WTC11 (cell line): ENCODE measurements at regions not wholly inside any gene's neighbourhood (a gene's known extent, or its start where the extent isn't known, plus 50 kb on each side); places are given as distances from the start of the nearest gene placed in this dataset.

Source experiments
- ATAC-seq: fragments of 200-7000 bp; cut with Tn5 transposase; 2 replicates; pipeline ENCODE4 v1.10.0; 2021; ENCODE audit warnings: mild to moderate bottlenecking, moderate library complexity
- CTCF ChIA-PET: fragments of 300-600 bp; sonication (Branson Sonifier 250); formaldehyde crosslinking; loops from one replicate; lab custom pipeline; 2021; ENCODE audit warnings: antibody characterized with exemption; lab: Charles Lee
- POLR2A ChIA-PET: fragments of 350-600 bp; sonication (Branson Sonifier 250); formaldehyde crosslinking; loops from one replicate; lab custom pipeline; 2021; ENCODE audit warnings: antibody characterized with exemption; lab: Charles Lee
- DNase-seq: peaks from one replicate; pipeline ENCODE4 v3.0.0; 2021; ENCODE audit warnings: low spot score
- H3K27ac Mint-ChIP-seq: 2 replicates; pipeline ENCODE4 v1.8.0; 2021; ENCODE audit warnings: mixed read lengths
- H3K27me3 Mint-ChIP-seq: 2 replicates; pipeline ENCODE4 v1.8.0; 2021; ENCODE audit warnings: low read depth, mild to moderate bottlenecking, moderate library complexity, mixed read lengths
- H3K36me3 Mint-ChIP-seq: 2 replicates; pipeline ENCODE4 v1.8.0; 2021; ENCODE audit warnings: mixed read lengths
- H3K4me1 Mint-ChIP-seq: 2 replicates; pipeline ENCODE4 v1.8.0; 2022; ENCODE audit warnings: mixed read lengths
- H3K4me3 Mint-ChIP-seq: 2 replicates; pipeline ENCODE4 v1.8.0; 2021; ENCODE audit warnings: mild to moderate bottlenecking, moderate library complexity, mixed read lengths
- H3K9me3 Mint-ChIP-seq: 2 replicates; pipeline ENCODE4 v1.8.0; 2021; ENCODE audit warnings: mixed read lengths
- ETV6 ChIP-seq: sonication (generic); formaldehyde crosslinking; IDR thresholded peaks from 2 replicates; pipeline ENCODE4 v1.8.1; 2022; ENCODE audit warnings: mild to moderate bottlenecking, missing genetic modification reagents
- FOXK1 ChIP-seq: sonication (generic); formaldehyde crosslinking; IDR thresholded peaks from 2 replicates; pipeline ENCODE4 v1.8.0; 2022; ENCODE audit warnings: mild to moderate bottlenecking, moderate library complexity, missing genetic modification reagents
- MYBL2 ChIP-seq: sonication (generic); formaldehyde crosslinking; IDR thresholded peaks from 2 replicates; pipeline ENCODE4 v1.8.1; 2023; ENCODE audit warnings: mild to moderate bottlenecking, moderate library complexity, missing genetic modification reagents
- ZBTB21 ChIP-seq: sonication (generic); formaldehyde crosslinking; IDR thresholded peaks from 2 replicates; pipeline ENCODE4 v1.8.1; 2023; ENCODE audit warnings: mild to moderate bottlenecking, missing genetic modification reagents, borderline replicate concordance
- ZNF263 ChIP-seq: sonication (generic); formaldehyde crosslinking; IDR thresholded peaks from 2 replicates; pipeline ENCODE4 v1.8.1; 2022; ENCODE audit warnings: low read depth, mild to moderate bottlenecking, moderate library complexity, missing genetic modification reagents
- ZNF671 ChIP-seq: fragments of 250-450 bp; sonication (Bioruptor Pico); IDR thresholded peaks from 2 replicates; pipeline ENCODE4 v1.8.0; 2021; ENCODE audit warnings: mild to moderate bottlenecking
- TF ChIP-seq, protein P1 (sequence below): fragments of 200-600 bp; IDR thresholded peaks from 2 replicates; pipeline ENCODE4 v1.8.0; 2022; ENCODE audit warnings: antibody characterized with exemption
- TF ChIP-seq, protein P2 (sequence below): sonication (generic); formaldehyde crosslinking; IDR thresholded peaks from 2 replicates; pipeline ENCODE4 v1.8.0; 2023; ENCODE audit warnings: mild to moderate bottlenecking, missing genetic modification reagents
- TF ChIP-seq, protein P3 (sequence below): sonication (generic); formaldehyde crosslinking; IDR thresholded peaks from 2 replicates; pipeline ENCODE4 v1.8.1; 2022; ENCODE audit warnings: low read depth, mild to moderate bottlenecking, moderate library complexity, missing genetic modification reagents, borderline replicate concordance
- TF ChIP-seq, protein P4 (sequence below): sonication (generic); formaldehyde crosslinking; IDR thresholded peaks from 2 replicates; pipeline ENCODE4 v1.8.1; 2023; ENCODE audit warnings: mild to moderate bottlenecking, missing genetic modification reagents, borderline replicate concordance
- TF ChIP-seq, protein P5 (sequence below): sonication (generic); formaldehyde crosslinking; IDR thresholded peaks from 2 replicates; pipeline ENCODE4 v1.8.0; 2022; ENCODE audit warnings: mild to moderate bottlenecking, missing genetic modification reagents
- TF ChIP-seq, protein P6 (sequence below): sonication (generic); formaldehyde crosslinking; IDR thresholded peaks from 2 replicates; pipeline ENCODE4 v1.8.1; 2023; ENCODE audit warnings: mild to moderate bottlenecking, missing genetic modification reagents, moderate library complexity

DNA sequence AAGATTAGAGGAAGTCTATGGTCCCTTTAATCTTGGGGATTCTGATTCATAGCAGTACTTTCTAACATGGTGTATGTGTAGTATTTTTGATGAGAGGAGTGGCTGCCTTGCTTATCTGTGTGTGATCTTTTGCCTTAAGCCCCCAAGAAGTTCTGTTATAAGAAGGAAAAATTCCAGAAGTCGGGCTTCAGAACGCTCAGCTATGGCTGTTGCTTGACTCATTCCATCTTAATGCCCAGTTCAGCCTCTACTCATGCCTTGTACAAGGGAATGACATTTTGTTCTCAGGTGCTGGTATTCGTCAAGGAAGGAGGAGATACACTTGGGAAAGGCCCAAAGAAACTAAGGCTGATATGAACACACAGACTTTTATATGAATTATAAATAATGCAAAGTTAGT lies 713.0 kb upstream of the MARCKS start:
- ATAC-seq = no peak
- POLR2A ChIA-PET = no interaction called here
- H3K27me3 Mint-ChIP-seq = no peaks in the 10 kb centered on the region

DNA sequence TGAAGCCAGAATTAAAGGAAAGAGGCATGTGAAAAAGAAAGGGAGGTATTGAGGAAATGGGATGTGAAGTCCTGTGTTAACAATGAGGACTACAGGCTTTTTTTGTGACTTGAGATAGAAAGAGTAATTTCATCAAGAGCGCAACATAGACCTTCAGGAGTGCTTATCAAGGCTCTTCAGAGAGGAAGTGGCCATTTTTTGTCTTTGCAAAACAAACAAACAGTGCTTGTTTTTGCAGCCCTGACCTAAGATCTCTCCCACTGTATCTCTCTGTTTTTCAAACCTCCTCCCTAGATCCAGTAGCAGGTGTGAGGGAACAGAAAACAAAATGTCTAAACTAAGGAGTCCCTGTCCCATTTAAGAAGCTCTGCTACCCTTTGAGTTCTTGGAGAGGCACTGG lies 710.3 kb upstream of the MARCKS start:
- H3K27me3 Mint-ChIP-seq = no peaks in the 10 kb centered on the region
- peaks cover 3% of the 10 kb centered on the region; the same call in 1 of the 2 replicates for H3K36me3 Mint-ChIP-seq
- ChIA-PET POLR2A (no interaction called here), CTCF (no interaction called here)
- ATAC-seq (no peak), DNase-seq (no peak)
- H3K27ac Mint-ChIP-seq = no peak overlapping the region
- peaks cover 18% of the 10 kb centered on the region for H3K9me3 Mint-ChIP-seq
- peaks cover 2% of the 10 kb centered on the region for H3K4me1 Mint-ChIP-seq
- H3K4me3 Mint-ChIP-seq = no peak overlapping the region
- TF ChIP-seq FOXK1 (no peak), ZNF263 (CRISPR knock-in tag) (no peak), ZBTB21 (CRISPR knock-in tag) (no peak), ZNF671 (CRISPR knock-in tag) (no peak), ETV6 (no peak)
- TF ChIP-seq, protein P1, sequence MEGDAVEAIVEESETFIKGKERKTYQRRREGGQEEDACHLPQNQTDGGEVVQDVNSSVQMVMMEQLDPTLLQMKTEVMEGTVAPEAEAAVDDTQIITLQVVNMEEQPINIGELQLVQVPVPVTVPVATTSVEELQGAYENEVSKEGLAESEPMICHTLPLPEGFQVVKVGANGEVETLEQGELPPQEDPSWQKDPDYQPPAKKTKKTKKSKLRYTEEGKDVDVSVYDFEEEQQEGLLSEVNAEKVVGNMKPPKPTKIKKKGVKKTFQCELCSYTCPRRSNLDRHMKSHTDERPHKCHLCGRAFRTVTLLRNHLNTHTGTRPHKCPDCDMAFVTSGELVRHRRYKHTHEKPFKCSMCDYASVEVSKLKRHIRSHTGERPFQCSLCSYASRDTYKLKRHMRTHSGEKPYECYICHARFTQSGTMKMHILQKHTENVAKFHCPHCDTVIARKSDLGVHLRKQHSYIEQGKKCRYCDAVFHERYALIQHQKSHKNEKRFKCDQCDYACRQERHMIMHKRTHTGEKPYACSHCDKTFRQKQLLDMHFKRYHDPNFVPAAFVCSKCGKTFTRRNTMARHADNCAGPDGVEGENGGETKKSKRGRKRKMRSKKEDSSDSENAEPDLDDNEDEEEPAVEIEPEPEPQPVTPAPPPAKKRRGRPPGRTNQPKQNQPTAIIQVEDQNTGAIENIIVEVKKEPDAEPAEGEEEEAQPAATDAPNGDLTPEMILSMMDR = no peak
- TF ChIP-seq, protein P2, sequence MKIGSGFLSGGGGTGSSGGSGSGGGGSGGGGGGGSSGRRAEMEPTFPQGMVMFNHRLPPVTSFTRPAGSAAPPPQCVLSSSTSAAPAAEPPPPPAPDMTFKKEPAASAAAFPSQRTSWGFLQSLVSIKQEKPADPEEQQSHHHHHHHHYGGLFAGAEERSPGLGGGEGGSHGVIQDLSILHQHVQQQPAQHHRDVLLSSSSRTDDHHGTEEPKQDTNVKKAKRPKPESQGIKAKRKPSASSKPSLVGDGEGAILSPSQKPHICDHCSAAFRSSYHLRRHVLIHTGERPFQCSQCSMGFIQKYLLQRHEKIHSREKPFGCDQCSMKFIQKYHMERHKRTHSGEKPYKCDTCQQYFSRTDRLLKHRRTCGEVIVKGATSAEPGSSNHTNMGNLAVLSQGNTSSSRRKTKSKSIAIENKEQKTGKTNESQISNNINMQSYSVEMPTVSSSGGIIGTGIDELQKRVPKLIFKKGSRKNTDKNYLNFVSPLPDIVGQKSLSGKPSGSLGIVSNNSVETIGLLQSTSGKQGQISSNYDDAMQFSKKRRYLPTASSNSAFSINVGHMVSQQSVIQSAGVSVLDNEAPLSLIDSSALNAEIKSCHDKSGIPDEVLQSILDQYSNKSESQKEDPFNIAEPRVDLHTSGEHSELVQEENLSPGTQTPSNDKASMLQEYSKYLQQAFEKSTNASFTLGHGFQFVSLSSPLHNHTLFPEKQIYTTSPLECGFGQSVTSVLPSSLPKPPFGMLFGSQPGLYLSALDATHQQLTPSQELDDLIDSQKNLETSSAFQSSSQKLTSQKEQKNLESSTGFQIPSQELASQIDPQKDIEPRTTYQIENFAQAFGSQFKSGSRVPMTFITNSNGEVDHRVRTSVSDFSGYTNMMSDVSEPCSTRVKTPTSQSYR (CRISPR knock-in tag) = no peak
- TF ChIP-seq, protein P3, sequence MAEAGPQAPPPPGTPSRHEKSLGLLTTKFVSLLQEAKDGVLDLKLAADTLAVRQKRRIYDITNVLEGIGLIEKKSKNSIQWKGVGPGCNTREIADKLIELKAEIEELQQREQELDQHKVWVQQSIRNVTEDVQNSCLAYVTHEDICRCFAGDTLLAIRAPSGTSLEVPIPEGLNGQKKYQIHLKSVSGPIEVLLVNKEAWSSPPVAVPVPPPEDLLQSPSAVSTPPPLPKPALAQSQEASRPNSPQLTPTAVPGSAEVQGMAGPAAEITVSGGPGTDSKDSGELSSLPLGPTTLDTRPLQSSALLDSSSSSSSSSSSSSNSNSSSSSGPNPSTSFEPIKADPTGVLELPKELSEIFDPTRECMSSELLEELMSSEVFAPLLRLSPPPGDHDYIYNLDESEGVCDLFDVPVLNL (CRISPR knock-in tag) = no peak
- TF ChIP-seq, protein P4, sequence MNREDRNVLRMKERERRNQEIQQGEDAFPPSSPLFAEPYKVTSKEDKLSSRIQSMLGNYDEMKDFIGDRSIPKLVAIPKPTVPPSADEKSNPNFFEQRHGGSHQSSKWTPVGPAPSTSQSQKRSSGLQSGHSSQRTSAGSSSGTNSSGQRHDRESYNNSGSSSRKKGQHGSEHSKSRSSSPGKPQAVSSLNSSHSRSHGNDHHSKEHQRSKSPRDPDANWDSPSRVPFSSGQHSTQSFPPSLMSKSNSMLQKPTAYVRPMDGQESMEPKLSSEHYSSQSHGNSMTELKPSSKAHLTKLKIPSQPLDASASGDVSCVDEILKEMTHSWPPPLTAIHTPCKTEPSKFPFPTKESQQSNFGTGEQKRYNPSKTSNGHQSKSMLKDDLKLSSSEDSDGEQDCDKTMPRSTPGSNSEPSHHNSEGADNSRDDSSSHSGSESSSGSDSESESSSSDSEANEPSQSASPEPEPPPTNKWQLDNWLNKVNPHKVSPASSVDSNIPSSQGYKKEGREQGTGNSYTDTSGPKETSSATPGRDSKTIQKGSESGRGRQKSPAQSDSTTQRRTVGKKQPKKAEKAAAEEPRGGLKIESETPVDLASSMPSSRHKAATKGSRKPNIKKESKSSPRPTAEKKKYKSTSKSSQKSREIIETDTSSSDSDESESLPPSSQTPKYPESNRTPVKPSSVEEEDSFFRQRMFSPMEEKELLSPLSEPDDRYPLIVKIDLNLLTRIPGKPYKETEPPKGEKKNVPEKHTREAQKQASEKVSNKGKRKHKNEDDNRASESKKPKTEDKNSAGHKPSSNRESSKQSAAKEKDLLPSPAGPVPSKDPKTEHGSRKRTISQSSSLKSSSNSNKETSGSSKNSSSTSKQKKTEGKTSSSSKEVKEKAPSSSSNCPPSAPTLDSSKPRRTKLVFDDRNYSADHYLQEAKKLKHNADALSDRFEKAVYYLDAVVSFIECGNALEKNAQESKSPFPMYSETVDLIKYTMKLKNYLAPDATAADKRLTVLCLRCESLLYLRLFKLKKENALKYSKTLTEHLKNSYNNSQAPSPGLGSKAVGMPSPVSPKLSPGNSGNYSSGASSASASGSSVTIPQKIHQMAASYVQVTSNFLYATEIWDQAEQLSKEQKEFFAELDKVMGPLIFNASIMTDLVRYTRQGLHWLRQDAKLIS = no peak

More for the DNA sequence above, 713.0 kb upstream of the MARCKS start:
- peaks cover 2% of the 10 kb centered on the region for H3K4me1 Mint-ChIP-seq
- no peak for TF ChIP-seq MYBL2 (CRISPR knock-in tag)
- TF ChIP-seq, protein P5, sequence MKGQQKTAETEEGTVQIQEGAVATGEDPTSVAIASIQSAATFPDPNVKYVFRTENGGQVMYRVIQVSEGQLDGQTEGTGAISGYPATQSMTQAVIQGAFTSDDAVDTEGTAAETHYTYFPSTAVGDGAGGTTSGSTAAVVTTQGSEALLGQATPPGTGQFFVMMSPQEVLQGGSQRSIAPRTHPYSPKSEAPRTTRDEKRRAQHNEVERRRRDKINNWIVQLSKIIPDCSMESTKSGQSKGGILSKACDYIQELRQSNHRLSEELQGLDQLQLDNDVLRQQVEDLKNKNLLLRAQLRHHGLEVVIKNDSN (CRISPR knock-in tag) = no peak
- TF ChIP-seq, protein P6, sequence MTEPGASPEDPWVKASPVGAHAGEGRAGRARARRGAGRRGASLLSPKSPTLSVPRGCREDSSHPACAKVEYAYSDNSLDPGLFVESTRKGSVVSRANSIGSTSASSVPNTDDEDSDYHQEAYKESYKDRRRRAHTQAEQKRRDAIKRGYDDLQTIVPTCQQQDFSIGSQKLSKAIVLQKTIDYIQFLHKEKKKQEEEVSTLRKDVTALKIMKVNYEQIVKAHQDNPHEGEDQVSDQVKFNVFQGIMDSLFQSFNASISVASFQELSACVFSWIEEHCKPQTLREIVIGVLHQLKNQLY = no peak
- H3K36me3 Mint-ChIP-seq = no peaks in the 10 kb centered on the region
- no peak overlapping the region for H3K4me3 Mint-ChIP-seq
- CTCF ChIA-PET = no interaction called here
- no peaks in the 10 kb centered on the region for H3K9me3 Mint-ChIP-seq
- H3K27ac Mint-ChIP-seq = no peak overlapping the region
- DNase-seq = no peak
